WI38 (cell line): ENCODE measurements at regions not wholly inside any gene's neighbourhood (a gene's known extent, or its start where the extent isn't known, plus 50 kb on each side); places are given as distances from the start of the nearest gene placed in this dataset.

ENCODE experiments used
- H3K4me3 ChIP-seq: 2 replicates; pipeline ENCODE4 v1.5.1; 2011; ENCODE audit warnings: low read depth, mild to moderate bottlenecking, control low read depth, low read length
- TF ChIP-seq, protein P1 (sequence below): IDR thresholded peaks from 2 replicates; pipeline ENCODE4 v1.5.1; 2012; ENCODE audit warnings: low read depth, mild to moderate bottlenecking, control low read depth, low read length

DNA sequence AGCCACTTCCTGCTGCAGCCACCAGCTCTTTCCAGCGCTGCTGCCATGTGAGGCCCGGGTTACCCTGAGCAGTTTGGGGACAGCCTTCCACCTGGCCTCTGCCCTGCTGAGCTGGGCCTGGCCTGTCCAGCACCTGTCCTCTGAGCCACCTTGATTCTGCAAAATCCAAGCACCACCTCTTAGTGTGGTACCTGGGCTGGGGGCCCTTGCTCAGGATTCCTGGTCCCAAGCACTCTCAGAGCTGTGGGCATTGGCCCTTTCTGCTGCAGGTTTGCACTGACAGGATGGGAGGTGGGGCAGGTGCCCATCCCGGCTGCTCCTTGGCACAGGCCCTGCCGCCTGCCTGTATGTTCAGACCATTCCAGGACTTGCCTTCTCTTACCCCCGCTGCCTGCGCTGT lies 309.2 kb upstream of the IRX4 start:
- no peak overlapping the region for H3K4me3 ChIP-seq
- TF ChIP-seq, protein P1, sequence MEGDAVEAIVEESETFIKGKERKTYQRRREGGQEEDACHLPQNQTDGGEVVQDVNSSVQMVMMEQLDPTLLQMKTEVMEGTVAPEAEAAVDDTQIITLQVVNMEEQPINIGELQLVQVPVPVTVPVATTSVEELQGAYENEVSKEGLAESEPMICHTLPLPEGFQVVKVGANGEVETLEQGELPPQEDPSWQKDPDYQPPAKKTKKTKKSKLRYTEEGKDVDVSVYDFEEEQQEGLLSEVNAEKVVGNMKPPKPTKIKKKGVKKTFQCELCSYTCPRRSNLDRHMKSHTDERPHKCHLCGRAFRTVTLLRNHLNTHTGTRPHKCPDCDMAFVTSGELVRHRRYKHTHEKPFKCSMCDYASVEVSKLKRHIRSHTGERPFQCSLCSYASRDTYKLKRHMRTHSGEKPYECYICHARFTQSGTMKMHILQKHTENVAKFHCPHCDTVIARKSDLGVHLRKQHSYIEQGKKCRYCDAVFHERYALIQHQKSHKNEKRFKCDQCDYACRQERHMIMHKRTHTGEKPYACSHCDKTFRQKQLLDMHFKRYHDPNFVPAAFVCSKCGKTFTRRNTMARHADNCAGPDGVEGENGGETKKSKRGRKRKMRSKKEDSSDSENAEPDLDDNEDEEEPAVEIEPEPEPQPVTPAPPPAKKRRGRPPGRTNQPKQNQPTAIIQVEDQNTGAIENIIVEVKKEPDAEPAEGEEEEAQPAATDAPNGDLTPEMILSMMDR = no peak

DNA sequence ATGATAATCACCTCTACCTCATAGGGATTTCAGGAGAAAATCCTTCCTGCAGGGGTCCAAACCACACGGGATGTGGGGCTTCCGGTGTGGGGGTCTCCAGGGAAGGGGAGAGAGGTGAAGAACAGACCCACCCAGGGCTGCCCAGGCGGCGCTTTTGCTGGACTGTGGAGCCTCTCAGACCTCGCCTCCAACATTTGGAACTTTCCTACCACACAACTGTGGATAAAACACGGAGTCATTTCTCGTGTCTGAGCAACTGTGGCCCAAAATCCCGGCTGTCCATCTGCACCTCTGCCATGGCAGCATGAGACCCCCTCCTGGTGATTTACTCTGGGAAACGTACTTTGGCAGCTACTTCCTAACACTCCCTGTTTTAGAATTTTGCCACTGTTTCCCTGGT lies 307.8 kb upstream of the IRX4 start:
- no peak overlapping the region for H3K4me3 ChIP-seq
- TF ChIP-seq, protein P1 = no peak

DNA sequence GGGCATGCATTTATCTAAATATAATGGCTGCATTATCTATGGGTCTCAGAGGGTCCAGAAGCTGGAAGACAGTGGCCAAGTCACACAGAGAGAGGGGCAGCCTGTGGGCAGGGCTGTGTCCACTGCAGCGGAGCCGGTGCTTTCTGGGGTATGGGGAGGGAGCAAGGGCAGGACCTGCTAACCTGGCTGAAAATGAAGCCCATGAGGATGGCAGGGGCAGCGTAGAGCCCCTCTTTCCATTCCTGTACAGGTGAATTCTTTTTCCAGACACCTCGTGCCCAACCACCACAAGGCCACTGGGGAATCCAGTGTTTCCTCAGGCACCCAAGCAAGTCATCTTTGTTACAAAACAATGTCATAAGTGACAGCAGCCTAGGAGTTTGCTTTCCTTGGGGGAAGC lies 305.9 kb upstream of the IRX4 start:
- TF ChIP-seq, protein P1 = no peak
- H3K4me3 ChIP-seq = no peak overlapping the region

DNA sequence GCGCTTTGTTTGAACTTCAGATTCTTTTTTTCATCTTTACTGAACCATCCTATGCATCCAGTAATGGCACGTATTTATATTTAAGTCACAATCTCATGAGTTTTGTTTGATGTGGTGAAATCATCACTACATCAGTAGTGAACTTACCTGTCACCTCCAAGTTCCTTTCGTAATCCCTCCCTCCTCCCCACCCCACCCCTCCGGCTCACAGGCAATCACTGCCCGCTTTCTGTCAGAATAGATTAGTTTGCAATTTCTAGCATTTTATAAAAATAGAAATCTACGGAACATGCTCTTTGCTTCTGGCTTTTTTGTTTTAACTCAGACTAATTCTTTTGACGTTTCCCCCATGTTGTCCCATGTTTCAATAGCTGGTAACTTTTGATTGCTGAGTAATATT lies 305.4 kb upstream of the IRX4 start:
- TF ChIP-seq, protein P1 = no peak
- no peak overlapping the region for H3K4me3 ChIP-seq

DNA sequence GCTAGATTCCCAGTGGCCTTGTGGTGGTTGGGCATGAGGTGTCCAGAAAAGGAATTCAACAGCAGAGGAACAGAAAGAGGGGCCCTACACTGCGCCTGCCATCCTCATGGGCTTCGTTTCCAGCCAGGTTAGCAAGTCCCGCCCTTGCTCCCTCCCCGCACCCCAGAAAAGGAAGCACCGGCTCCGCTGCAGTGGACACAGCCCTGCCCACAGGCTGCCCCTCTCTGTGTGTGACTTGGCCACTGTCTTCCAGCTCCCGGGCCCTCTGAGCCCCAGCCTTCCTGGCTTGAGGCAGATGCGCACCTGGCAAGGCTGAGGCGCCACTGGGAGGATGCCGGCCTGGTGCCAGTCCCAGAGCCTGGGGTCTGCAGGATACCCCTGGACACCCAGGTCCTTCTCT lies 305.0 kb upstream of the IRX4 start:
- H3K4me3 ChIP-seq = no peak overlapping the region

DNA sequence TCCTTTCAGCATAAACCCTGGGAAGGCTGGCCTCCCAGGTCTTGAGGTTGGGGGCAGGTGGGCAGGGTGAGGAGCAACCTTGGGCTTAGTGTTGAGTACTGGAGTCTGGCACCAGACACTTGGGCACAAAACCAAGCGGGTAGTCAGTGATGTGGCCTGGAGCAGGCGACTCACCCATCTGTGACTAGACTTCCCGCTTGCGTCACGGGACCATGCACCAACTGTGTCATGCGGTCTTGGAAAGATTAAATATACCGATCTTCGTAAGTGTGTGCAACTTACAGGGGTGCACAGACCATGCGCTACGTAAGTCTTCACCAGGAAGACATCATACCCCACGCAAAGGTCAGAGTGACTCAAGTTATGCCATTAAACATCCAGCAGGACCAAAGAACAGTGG lies 304.4 kb upstream of the IRX4 start:
- TF ChIP-seq, protein P1 = no peak
- H3K4me3 ChIP-seq = no peak overlapping the region

More for the DNA sequence above, 305.0 kb upstream of the IRX4 start:
- TF ChIP-seq, protein P1 = no peak

DNA sequence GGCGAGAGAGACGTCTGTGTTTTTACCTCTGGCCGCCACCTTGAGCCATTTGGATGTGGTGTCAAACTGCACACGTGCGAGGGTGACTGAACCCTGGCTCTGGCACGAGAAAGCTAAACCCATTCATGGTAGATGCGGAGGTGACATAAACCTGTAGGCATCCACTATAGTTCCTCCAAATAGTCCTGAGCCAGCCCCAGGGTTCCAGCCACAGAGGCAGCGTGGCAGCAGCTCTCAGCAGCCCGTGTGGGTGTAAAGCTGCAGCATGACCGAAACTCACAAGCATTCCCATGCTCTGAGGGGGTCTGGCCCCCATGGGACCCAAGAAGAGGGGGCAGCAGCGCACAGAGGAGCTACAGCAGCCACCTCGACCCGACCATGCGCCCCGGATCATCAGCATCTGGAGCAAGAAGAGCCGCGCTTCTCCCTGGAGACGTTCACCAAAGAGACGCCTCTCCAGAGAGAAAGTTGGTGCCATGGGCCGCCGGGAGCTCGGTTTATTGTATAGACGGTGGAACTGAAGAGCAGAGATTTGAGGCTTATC lies 303.8 kb upstream of the IRX4 start:
- no peak overlapping the region for H3K4me3 ChIP-seq
- TF ChIP-seq, protein P1 = no peak
